ENCODE measurements at regions not wholly inside any gene's neighbourhood (a gene's known extent, or its start where the extent isn't known, plus 50 kb on each side); places are given as distances from the start of the nearest gene placed in this dataset.
"Not testable (repeated sequence)": the region's sequence is repeated elsewhere in the genome, so short reads cannot be mapped to it uniquely, and the experiment has no call there.

GRCh38 chr2:83894976-83895375, 564.1 kb downstream of the SUCLG1 start:
- H3K27me3 Mint-ChIP-seq (ENCODE audit: low read depth): no peaks in the 10 kb centered on the region
- DNase-seq (ENCODE audit: low spot score): no peak
- no peak overlapping the region for H3K4me3 Mint-ChIP-seq (ENCODE audit: unreplicated experiment)
- no peaks in the 10 kb centered on the region for H3K36me3 Mint-ChIP-seq (ENCODE audit: low read depth)
- no peak for TF ChIP-seq CTCF (IDR thresholded peaks at IDR 0.05)
- H3K4me1 Mint-ChIP-seq (ENCODE audit: low read depth): no peaks in the 10 kb centered on the region
- H3K9me3 Mint-ChIP-seq (ENCODE audit: low read depth): no peaks in the 10 kb centered on the region
- H3K27ac Mint-ChIP-seq (ENCODE audit: unreplicated experiment): no peak overlapping the region

- H3K4me1 Mint-ChIP-seq (ENCODE audit: low read depth): no peaks in the 10 kb centered on the region
- no peak for TF ChIP-seq CTCF (IDR thresholded peaks at IDR 0.05)
Measured at GRCh38 chr2:83887757-83888156, 571.3 kb downstream of the SUCLG1 start.

GRCh38 chr2:83879127-83879526, 580.0 kb downstream of the SUCLG1 start:
- TF ChIP-seq CTCF (IDR thresholded peaks at IDR 0.05): no peak
- Mint-ChIP-seq H3K9me3 (ENCODE audit: low read depth) (peaks cover 34% of the 10 kb centered on the region), H3K4me3 (ENCODE audit: unreplicated experiment) (no peak overlapping the region), H3K36me3 (ENCODE audit: low read depth) (no peaks in the 10 kb centered on the region), H3K4me1 (ENCODE audit: low read depth) (no peaks in the 10 kb centered on the region), H3K27me3 (ENCODE audit: low read depth) (no peaks in the 10 kb centered on the region), H3K27ac (ENCODE audit: unreplicated experiment) (no peak overlapping the region)
- DNase-seq (ENCODE audit: low spot score): no peak

More at GRCh38 chr2:83887757-83888156, 571.3 kb downstream of the SUCLG1 start:
- Mint-ChIP-seq H3K27ac (ENCODE audit: unreplicated experiment) (no peak overlapping the region), H3K27me3 (ENCODE audit: low read depth) (peaks cover 2% of the 10 kb centered on the region), H3K9me3 (ENCODE audit: low read depth) (peaks cover 3% of the 10 kb centered on the region), H3K36me3 (ENCODE audit: low read depth) (no peaks in the 10 kb centered on the region), H3K4me3 (ENCODE audit: unreplicated experiment) (no peak overlapping the region)
- no peak for DNase-seq (ENCODE audit: low spot score)

GRCh38 chr2:83877261-83877660, 581.8 kb downstream of the SUCLG1 start:
- DNase-seq (ENCODE audit: low spot score); H3K27ac Mint-ChIP-seq (ENCODE audit: unreplicated experiment); H3K4me1 Mint-ChIP-seq (ENCODE audit: low read depth); H3K27me3 Mint-ChIP-seq (ENCODE audit: low read depth); H3K36me3 Mint-ChIP-seq (ENCODE audit: low read depth); H3K4me3 Mint-ChIP-seq (ENCODE audit: unreplicated experiment): not testable (repeated sequence)
- peaks cover 37% of the 10 kb centered on the region for H3K9me3 Mint-ChIP-seq (ENCODE audit: low read depth)

GRCh38 chr2:83874712-83875430, 584.2 kb downstream of the SUCLG1 start:
- Mint-ChIP-seq H3K4me3 (ENCODE audit: unreplicated experiment) (no peak overlapping the region), H3K27ac (ENCODE audit: unreplicated experiment) (no peak overlapping the region), H3K27me3 (ENCODE audit: low read depth) (no peaks in the 10 kb centered on the region), H3K4me1 (ENCODE audit: low read depth) (no peaks in the 10 kb centered on the region), H3K36me3 (ENCODE audit: low read depth) (no peaks in the 10 kb centered on the region), H3K9me3 (ENCODE audit: low read depth) (peaks cover 37% of the 10 kb centered on the region)
- peak; percentile 64 for DNase-seq (ENCODE audit: low spot score)
- TF ChIP-seq CTCF (IDR thresholded peaks at IDR 0.05): no peak

- no peak for TF ChIP-seq CTCF (IDR thresholded peaks at IDR 0.05)
- peak; percentile 43 for DNase-seq (ENCODE audit: low spot score)
- Mint-ChIP-seq H3K36me3 (ENCODE audit: low read depth) (no peaks in the 10 kb centered on the region), H3K27me3 (ENCODE audit: low read depth) (no peaks in the 10 kb centered on the region), H3K4me3 (ENCODE audit: unreplicated experiment) (no peak overlapping the region), H3K9me3 (ENCODE audit: low read depth) (peaks cover 37% of the 10 kb centered on the region), H3K4me1 (ENCODE audit: low read depth) (no peaks in the 10 kb centered on the region), H3K27ac (ENCODE audit: unreplicated experiment) (no peak overlapping the region)
Measured at GRCh38 chr2:83874066-83874465, 585.0 kb downstream of the SUCLG1 start.

Data from chondrocyte (in vitro differentiated cells).